ENCODE measurements at regions not wholly inside any gene's neighbourhood (a gene's known extent, or its start where the extent isn't known, plus 50 kb on each side); places are given as distances from the start of the nearest gene placed in this dataset.

DNA sequence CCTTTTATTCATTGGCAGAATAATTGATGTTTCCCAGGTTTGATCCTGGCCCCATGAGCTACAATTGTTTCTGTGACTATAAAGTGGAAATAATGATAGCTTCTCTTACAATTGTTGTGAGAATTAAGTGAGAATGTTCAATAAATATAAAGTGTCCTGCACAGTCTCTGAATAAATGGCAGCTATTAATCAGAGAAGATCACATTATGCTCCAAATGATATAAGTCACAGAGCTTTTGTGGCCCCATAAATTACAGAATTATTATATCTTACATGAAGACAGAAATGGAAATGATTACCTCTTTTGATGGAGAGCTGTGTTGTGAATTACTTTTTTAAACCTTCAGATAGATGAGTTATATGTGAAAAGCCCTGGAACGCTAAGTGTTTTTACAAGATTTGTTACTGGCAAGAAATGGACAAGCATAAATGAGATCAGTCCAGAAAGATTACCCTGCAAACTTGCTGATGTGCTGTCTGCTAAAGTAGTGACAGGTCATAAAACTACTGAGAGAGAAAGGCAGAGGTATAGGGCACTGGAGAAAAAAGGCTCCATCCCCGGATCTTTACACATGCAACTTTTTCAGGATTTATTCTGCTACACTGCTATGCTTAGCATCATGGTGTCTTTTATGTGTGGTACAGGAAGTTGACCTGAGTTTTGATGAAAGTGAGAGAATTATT, 750.9 kb upstream of the GOT2 start:
- no peaks in the 10 kb centered on the region for H3K36me3 ChIP-seq (ENCODE audit: insufficient read depth)
- H3K4me2 ChIP-seq = no peak overlapping the region
- TF ChIP-seq, protein P1, sequence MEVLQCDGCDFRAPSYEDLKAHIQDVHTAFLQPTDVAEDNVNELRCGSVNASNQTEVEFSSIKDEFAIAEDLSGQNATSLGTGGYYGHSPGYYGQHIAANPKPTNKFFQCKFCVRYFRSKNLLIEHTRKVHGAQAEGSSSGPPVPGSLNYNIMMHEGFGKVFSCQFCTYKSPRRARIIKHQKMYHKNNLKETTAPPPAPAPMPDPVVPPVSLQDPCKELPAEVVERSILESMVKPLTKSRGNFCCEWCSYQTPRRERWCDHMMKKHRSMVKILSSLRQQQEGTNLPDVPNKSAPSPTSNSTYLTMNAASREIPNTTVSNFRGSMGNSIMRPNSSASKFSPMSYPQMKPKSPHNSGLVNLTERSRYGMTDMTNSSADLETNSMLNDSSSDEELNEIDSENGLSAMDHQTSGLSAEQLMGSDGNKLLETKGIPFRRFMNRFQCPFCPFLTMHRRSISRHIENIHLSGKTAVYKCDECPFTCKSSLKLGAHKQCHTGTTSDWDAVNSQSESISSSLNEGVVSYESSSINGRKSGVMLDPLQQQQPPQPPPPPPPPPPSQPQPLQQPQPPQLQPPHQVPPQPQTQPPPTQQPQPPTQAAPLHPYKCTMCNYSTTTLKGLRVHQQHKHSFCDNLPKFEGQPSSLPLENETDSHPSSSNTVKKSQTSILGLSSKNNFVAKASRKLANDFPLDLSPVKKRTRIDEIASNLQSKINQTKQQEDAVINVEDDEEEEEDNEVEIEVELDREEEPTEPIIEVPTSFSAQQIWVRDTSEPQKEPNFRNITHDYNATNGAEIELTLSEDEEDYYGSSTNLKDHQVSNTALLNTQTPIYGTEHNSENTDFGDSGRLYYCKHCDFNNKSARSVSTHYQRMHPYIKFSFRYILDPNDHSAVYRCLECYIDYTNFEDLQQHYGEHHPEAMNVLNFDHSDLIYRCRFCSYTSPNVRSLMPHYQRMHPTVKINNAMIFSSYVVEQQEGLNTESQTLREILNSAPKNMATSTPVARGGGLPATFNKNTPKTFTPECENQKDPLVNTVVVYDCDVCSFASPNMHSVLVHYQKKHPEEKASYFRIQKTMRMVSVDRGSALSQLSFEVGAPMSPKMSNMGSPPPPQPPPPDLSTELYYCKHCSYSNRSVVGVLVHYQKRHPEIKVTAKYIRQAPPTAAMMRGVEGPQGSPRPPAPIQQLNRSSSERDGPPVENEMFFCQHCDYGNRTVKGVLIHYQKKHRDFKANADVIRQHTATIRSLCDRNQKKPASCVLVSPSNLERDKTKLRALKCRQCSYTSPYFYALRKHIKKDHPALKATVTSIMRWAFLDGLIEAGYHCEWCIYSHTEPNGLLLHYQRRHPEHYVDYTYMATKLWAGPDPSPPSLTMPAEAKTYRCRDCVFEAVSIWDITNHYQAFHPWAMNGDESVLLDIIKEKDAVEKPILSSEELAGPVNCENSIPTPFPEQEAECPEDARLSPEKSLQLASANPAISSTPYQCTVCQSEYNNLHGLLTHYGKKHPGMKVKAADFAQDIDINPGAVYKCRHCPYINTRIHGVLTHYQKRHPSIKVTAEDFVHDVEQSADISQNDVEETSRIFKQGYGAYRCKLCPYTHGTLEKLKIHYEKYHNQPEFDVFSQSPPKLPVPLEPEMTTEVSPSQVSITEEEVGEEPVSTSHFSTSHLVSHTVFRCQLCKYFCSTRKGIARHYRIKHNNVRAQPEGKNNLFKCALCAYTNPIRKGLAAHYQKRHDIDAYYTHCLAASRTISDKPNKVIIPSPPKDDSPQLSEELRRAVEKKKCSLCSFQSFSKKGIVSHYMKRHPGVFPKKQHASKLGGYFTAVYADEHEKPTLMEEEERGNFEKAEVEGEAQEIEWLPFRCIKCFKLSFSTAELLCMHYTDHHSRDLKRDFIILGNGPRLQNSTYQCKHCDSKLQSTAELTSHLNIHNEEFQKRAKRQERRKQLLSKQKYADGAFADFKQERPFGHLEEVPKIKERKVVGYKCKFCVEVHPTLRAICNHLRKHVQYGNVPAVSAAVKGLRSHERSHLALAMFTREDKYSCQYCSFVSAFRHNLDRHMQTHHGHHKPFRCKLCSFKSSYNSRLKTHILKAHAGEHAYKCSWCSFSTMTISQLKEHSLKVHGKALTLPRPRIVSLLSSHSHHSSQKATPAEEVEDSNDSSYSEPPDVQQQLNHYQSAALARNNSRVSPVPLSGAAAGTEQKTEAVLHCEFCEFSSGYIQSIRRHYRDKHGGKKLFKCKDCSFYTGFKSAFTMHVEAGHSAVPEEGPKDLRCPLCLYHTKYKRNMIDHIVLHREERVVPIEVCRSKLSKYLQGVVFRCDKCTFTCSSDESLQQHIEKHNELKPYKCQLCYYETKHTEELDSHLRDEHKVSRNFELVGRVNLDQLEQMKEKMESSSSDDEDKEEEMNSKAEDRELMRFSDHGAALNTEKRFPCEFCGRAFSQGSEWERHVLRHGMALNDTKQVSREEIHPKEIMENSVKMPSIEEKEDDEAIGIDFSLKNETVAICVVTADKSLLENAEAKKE (CRISPR knock-in tag; IDR thresholded peaks at IDR 0.05) = no peak
- TF ChIP-seq NANOG (IDR thresholded peaks at IDR 0.05; ENCODE audit: borderline replicate concordance) (no peak), EZH2 (IDR thresholded peaks at IDR 0.05; ENCODE audit: low read depth, unreplicated experiment) (no peak), ZNF331 (CRISPR knock-in tag; IDR thresholded peaks at IDR 0.05; ENCODE audit: low read depth) (no peak), CREB1 (CRISPR knock-in tag; IDR thresholded peaks at IDR 0.05; ENCODE audit: low read depth) (no peak), POLR2AphosphoS5 (IDR thresholded peaks at IDR 0.05; ENCODE audit: low read depth) (no peak), STAT1 (IDR thresholded peaks at IDR 0.05; ENCODE audit: unreplicated experiment) (no peak), ZNF114 (CRISPR knock-in tag; IDR thresholded peaks at IDR 0.05) (no peak), EZH2phosphoT487 (IDR thresholded peaks at IDR 0.05; ENCODE audit: unreplicated experiment) (no peak), JUNB (IDR thresholded peaks at IDR 0.05; ENCODE audit: unreplicated experiment) (no peak)
- TF ChIP-seq, protein P2, sequence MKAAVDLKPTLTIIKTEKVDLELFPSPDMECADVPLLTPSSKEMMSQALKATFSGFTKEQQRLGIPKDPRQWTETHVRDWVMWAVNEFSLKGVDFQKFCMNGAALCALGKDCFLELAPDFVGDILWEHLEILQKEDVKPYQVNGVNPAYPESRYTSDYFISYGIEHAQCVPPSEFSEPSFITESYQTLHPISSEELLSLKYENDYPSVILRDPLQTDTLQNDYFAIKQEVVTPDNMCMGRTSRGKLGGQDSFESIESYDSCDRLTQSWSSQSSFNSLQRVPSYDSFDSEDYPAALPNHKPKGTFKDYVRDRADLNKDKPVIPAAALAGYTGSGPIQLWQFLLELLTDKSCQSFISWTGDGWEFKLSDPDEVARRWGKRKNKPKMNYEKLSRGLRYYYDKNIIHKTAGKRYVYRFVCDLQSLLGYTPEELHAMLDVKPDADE (IDR thresholded peaks at IDR 0.05) = no peak
- TF ChIP-seq, protein P3, sequence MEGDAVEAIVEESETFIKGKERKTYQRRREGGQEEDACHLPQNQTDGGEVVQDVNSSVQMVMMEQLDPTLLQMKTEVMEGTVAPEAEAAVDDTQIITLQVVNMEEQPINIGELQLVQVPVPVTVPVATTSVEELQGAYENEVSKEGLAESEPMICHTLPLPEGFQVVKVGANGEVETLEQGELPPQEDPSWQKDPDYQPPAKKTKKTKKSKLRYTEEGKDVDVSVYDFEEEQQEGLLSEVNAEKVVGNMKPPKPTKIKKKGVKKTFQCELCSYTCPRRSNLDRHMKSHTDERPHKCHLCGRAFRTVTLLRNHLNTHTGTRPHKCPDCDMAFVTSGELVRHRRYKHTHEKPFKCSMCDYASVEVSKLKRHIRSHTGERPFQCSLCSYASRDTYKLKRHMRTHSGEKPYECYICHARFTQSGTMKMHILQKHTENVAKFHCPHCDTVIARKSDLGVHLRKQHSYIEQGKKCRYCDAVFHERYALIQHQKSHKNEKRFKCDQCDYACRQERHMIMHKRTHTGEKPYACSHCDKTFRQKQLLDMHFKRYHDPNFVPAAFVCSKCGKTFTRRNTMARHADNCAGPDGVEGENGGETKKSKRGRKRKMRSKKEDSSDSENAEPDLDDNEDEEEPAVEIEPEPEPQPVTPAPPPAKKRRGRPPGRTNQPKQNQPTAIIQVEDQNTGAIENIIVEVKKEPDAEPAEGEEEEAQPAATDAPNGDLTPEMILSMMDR (conservative IDR thresholded peaks at IDR 0.05; ENCODE audit: low read depth in 2 of 2) = no peak
- TF ChIP-seq, protein P4, sequence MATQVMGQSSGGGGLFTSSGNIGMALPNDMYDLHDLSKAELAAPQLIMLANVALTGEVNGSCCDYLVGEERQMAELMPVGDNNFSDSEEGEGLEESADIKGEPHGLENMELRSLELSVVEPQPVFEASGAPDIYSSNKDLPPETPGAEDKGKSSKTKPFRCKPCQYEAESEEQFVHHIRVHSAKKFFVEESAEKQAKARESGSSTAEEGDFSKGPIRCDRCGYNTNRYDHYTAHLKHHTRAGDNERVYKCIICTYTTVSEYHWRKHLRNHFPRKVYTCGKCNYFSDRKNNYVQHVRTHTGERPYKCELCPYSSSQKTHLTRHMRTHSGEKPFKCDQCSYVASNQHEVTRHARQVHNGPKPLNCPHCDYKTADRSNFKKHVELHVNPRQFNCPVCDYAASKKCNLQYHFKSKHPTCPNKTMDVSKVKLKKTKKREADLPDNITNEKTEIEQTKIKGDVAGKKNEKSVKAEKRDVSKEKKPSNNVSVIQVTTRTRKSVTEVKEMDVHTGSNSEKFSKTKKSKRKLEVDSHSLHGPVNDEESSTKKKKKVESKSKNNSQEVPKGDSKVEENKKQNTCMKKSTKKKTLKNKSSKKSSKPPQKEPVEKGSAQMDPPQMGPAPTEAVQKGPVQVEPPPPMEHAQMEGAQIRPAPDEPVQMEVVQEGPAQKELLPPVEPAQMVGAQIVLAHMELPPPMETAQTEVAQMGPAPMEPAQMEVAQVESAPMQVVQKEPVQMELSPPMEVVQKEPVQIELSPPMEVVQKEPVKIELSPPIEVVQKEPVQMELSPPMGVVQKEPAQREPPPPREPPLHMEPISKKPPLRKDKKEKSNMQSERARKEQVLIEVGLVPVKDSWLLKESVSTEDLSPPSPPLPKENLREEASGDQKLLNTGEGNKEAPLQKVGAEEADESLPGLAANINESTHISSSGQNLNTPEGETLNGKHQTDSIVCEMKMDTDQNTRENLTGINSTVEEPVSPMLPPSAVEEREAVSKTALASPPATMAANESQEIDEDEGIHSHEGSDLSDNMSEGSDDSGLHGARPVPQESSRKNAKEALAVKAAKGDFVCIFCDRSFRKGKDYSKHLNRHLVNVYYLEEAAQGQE (IDR thresholded peaks at IDR 0.05; ENCODE audit: unreplicated experiment) = no peak
- no peaks in the 10 kb centered on the region for H3F3A ChIP-seq (replicated peaks; ENCODE audit: low read depth)
- Mint-ChIP-seq H3K27me3 (ENCODE audit: insufficient read depth, low read depth, poor library complexity) (no peaks in the 10 kb centered on the region), H3K4me3 (no peak overlapping the region), H3K36me3 (ENCODE audit: low read depth) (no peaks in the 10 kb centered on the region), H3K27ac (no peak overlapping the region), H3K4me1 (peaks cover 2% of the 10 kb centered on the region; the same call in 2 of the 3 replicates), H3K9me3 (no peaks in the 10 kb centered on the region)
- no peaks in the 10 kb centered on the region for H3K79me2 ChIP-seq (replicated peaks; ENCODE audit: insufficient read depth)
- ATAC-seq (no peak), DNase-seq (ENCODE audit: low spot score) (no peak)
- no peak overlapping the region for H3K27ac ChIP-seq (ENCODE audit: low read depth)
- H3K27me3 ChIP-seq (ENCODE audit: insufficient read depth) = no peaks in the 10 kb centered on the region
- no peak overlapping the region for H3K4me3 ChIP-seq
- H4K20me1 ChIP-seq (replicated peaks; ENCODE audit: insufficient read depth) = no peaks in the 10 kb centered on the region
- H3K9me2 ChIP-seq (ENCODE audit: insufficient read depth) = no peaks in the 10 kb centered on the region
- H2AFZ ChIP-seq = no peak overlapping the region; the same call in 1 of the 2 replicates
- peaks cover 4% of the 10 kb centered on the region; the same call in 1 of the 2 replicates for H3K4me1 ChIP-seq (ENCODE audit: insufficient read depth)
